GM23338 (cell line): ENCODE measurements at regions not wholly inside any gene's neighbourhood (a gene's known extent, or its start where the extent isn't known, plus 50 kb on each side); places are given as distances from the start of the nearest gene placed in this dataset.

Experiments
- ATAC-seq: fragments of 200-7000 bp; cut with Tn5 transposase; 3 replicates; pipeline ENCODE4 v1.9.1; 2020
- DNase-seq: peaks from one replicate; pipeline ENCODE4 v3.0.0-alpha.2; 2015; ENCODE audit warnings: low spot score
- H2AFZ ChIP-seq: fragments of 200-600 bp; sonication (generic); 2 replicates; pipeline ENCODE4 v1.8.0; 2016; ENCODE audit warnings: antibody characterized with exemption, mild to moderate bottlenecking, moderate library complexity
- H3F3A ChIP-seq: fragments of 200-600 bp; sonication (generic); replicated peaks from 2 replicates; pipeline ENCODE4 v1.8.0; 2017; ENCODE audit warnings: antibody characterized with exemption, mixed run types, low read depth
- H3K27ac ChIP-seq: fragments of 200-600 bp; sonication (generic); 2 replicates; pipeline ENCODE4 v1.6.1; 2016; ENCODE audit warnings: low read depth
- H3K27me3 ChIP-seq: fragments of 200-600 bp; sonication (generic); 2 replicates; pipeline ENCODE4 v1.8.0; 2016; ENCODE audit warnings: mild to moderate bottlenecking, mixed run types, moderate library complexity; ENCODE audit not compliant: insufficient read depth
- H3K36me3 ChIP-seq: fragments of 200-600 bp; sonication (generic); 2 replicates; pipeline ENCODE4 v1.8.0; 2016; ENCODE audit warnings: mild to moderate bottlenecking; ENCODE audit not compliant: insufficient read depth
- H3K4me1 ChIP-seq: fragments of 200-600 bp; sonication (generic); 2 replicates; pipeline ENCODE4 v1.8.0; 2016; ENCODE audit warnings: mild to moderate bottlenecking, moderate library complexity; ENCODE audit not compliant: insufficient read depth
- H3K4me2 ChIP-seq: fragments of 200-600 bp; sonication (generic); 2 replicates; pipeline ENCODE4 v1.7.1; 2017; ENCODE audit warnings: mixed run types
- H3K4me3 ChIP-seq: fragments of 200-600 bp; sonication (generic); 2 replicates; pipeline ENCODE4 v1.6.1; 2016; ENCODE audit warnings: mixed run types
- H3K79me2 ChIP-seq: fragments of 200-600 bp; sonication (generic); replicated peaks from 2 replicates; pipeline ENCODE4 v1.8.0; 2017; ENCODE audit warnings: mild to moderate bottlenecking; ENCODE audit not compliant: insufficient read depth
- H3K9me2 ChIP-seq: fragments of 200-600 bp; sonication (generic); 2 replicates; pipeline ENCODE4 v1.8.0; 2017; ENCODE audit not compliant: insufficient read depth
- H4K20me1 ChIP-seq: fragments of 200-600 bp; sonication (generic); replicated peaks from 2 replicates; pipeline ENCODE4 v1.8.0; 2017; ENCODE audit warnings: mild to moderate bottlenecking; ENCODE audit not compliant: insufficient read depth
- H3K27ac Mint-ChIP-seq: 2 replicates; pipeline ENCODE4 v1.8.0; 2020; ENCODE audit warnings: inconsistent platforms, mild to moderate bottlenecking, moderate library complexity, mixed read lengths
- H3K27me3 Mint-ChIP-seq: 3 replicates; pipeline ENCODE4 v1.8.0; 2022; ENCODE audit warnings: low read depth, mild to moderate bottlenecking, moderate library complexity, mixed read lengths, inconsistent platforms; ENCODE audit not compliant: insufficient read depth, poor library complexity
- H3K36me3 Mint-ChIP-seq: 3 replicates; pipeline ENCODE4 v1.8.0; 2021; ENCODE audit warnings: low read depth, mild to moderate bottlenecking, inconsistent platforms, moderate library complexity, mixed read lengths
- H3K4me1 Mint-ChIP-seq: 3 replicates; pipeline ENCODE4 v1.8.0; 2020; ENCODE audit warnings: mild to moderate bottlenecking, inconsistent platforms, mixed read lengths
- H3K4me3 Mint-ChIP-seq: 3 replicates; pipeline ENCODE4 v1.8.0; 2021; ENCODE audit warnings: moderate library complexity, mild to moderate bottlenecking, inconsistent platforms, mixed read lengths
- H3K9me3 Mint-ChIP-seq: 3 replicates; pipeline ENCODE4 v1.8.0; 2020; ENCODE audit warnings: moderate library complexity, mild to moderate bottlenecking, inconsistent platforms, mixed read lengths
- CREB1 ChIP-seq: fragments of 250-450 bp; sonication (Bioruptor Pico); IDR thresholded peaks from 2 replicates; pipeline ENCODE4 v1.5.0; 2020; ENCODE audit warnings: low read depth, mild to moderate bottlenecking, moderate library complexity
- CTCF ChIP-seq, 2 experiments: fragments of 200-600 bp in 1 of 2; sonication (generic) in 1 of 2; conservative IDR thresholded peaks; 2 replicates each; pipeline versions ENCODE4 v1.5.1 to v1.6.1; 2016 to 2017; ENCODE audit warnings: antibody characterized with exemption in 2 of 2, low read depth in 2 of 2, mild to moderate bottlenecking in 2 of 2, moderate library complexity in 1 of 2
- NANOG ChIP-seq: IDR thresholded peaks from 2 replicates; pipeline ENCODE4 v1.6.1; 2016; ENCODE audit warnings: antibody characterized with exemption, borderline replicate concordance
- REST ChIP-seq: IDR thresholded peaks from one replicate; pipeline ENCODE4 v1.6.1; 2018; ENCODE audit warnings: antibody characterized with exemption; ENCODE audit not compliant: unreplicated experiment
- ZNF331 ChIP-seq: fragments of 250-450 bp; sonication (Bioruptor Pico); IDR thresholded peaks from 2 replicates; pipeline ENCODE4 v1.5.0; 2020; ENCODE audit warnings: low read depth, mild to moderate bottlenecking, moderate library complexity
- ZNF462 ChIP-seq: fragments of 250-450 bp; sonication (Bioruptor Pico); IDR thresholded peaks from 2 replicates; pipeline ENCODE4 v1.5.0; 2020; ENCODE audit warnings: mild to moderate bottlenecking, moderate library complexity

GRCh38 chr2:40550085-40550484 is 98.2 kb upstream of the SLC8A1 start (continued):
- no peak for TF ChIP-seq REST
- TF ChIP-seq CTCF (conservative IDR thresholded peaks at IDR 0.05; ENCODE audit: low read depth in 2 of 2): no peak
- no peak for TF ChIP-seq CREB1 (CRISPR knock-in tag)

GRCh38 chr2:40551081-40551480 is 99.2 kb upstream of the SLC8A1 start:
- no peak overlapping the region for H3K27ac Mint-ChIP-seq
- peaks cover 3% of the 10 kb centered on the region; the same call in 2 of the 3 replicates for H3K4me1 Mint-ChIP-seq
- no peak for DNase-seq
- no peaks in the 10 kb centered on the region for H4K20me1 ChIP-seq
- H3K4me1 ChIP-seq: no peaks in the 10 kb centered on the region
- ATAC-seq: no peak
- H3K27me3 Mint-ChIP-seq: no peaks in the 10 kb centered on the region
- no peak overlapping the region for H2AFZ ChIP-seq
- no peak overlapping the region for H3K4me2 ChIP-seq
- no peak overlapping the region for H3K27ac ChIP-seq
- H3K9me3 Mint-ChIP-seq: no peaks in the 10 kb centered on the region
- H3K4me3 ChIP-seq: no peak overlapping the region
- no peaks in the 10 kb centered on the region for H3K27me3 ChIP-seq
- H3F3A ChIP-seq: no peaks in the 10 kb centered on the region
- H3K4me3 Mint-ChIP-seq: no peak overlapping the region
- H3K36me3 Mint-ChIP-seq: no peaks in the 10 kb centered on the region
- TF ChIP-seq ZNF331 (CRISPR knock-in tag): no peak
- no peak for TF ChIP-seq NANOG
- TF ChIP-seq ZNF462 (CRISPR knock-in tag): no peak
- TF ChIP-seq REST: no peak
- H3K36me3 ChIP-seq: no peaks in the 10 kb centered on the region
- H3K9me2 ChIP-seq: no peaks in the 10 kb centered on the region
- H3K79me2 ChIP-seq: no peaks in the 10 kb centered on the region
